H9 (cell line): ENCODE measurements at regions not wholly inside any gene's neighbourhood (a gene's known extent, or its start where the extent isn't known, plus 50 kb on each side); places are given as distances from the start of the nearest gene placed in this dataset.
A peak's percentile ranks its signal among the peaks of the same experiment; 100 is the strongest.

Source experiments
- DNase-seq: peaks from one replicate; pipeline ENCODE4 v3.0.0-alpha.2; 2017
- H2AFZ ChIP-seq: one replicate; pipeline ENCODE4 v1.6.1; 2013; ENCODE audit warnings: mild to moderate bottlenecking, low read length, control low read depth, moderate library complexity
- H2AK5ac ChIP-seq: 2 replicates; pipeline ENCODE4 v1.6.1; 2013; ENCODE audit warnings: low read length, control low read depth, mixed read lengths; ENCODE audit not compliant: insufficient read length
- H2BK120ac ChIP-seq: one replicate; pipeline ENCODE4 v1.6.1; 2013; ENCODE audit warnings: low read depth, mild to moderate bottlenecking, low read length, control low read depth, inconsistent platforms; ENCODE audit not compliant: poor library complexity, severe bottlenecking
- H2BK12ac ChIP-seq: 2 replicates; pipeline ENCODE4 v1.6.1; 2013; ENCODE audit warnings: low read length, control low read depth, mixed read lengths, low read depth; ENCODE audit not compliant: insufficient read length
- H2BK15ac ChIP-seq: 2 replicates; pipeline ENCODE4 v1.6.1; 2013; ENCODE audit warnings: low read depth, low read length, control low read depth
- H2BK20ac ChIP-seq: one replicate; pipeline ENCODE4 v1.6.1; 2013; ENCODE audit warnings: low read depth, mild to moderate bottlenecking, low read length, control low read depth, inconsistent platforms; ENCODE audit not compliant: poor library complexity, severe bottlenecking
- H2BK5ac ChIP-seq: 2 replicates; pipeline ENCODE4 v1.6.1; 2013; ENCODE audit warnings: low read length, control low read depth, mixed read lengths; ENCODE audit not compliant: insufficient read length
- H3K14ac ChIP-seq: 2 replicates; pipeline ENCODE4 v1.6.1; 2013; ENCODE audit warnings: low read length, control low read depth; ENCODE audit not compliant: insufficient read depth
- H3K18ac ChIP-seq: 2 replicates; pipeline ENCODE4 v1.6.1; 2013; ENCODE audit warnings: low read depth, mild to moderate bottlenecking, mixed read lengths, low read length, control low read depth; ENCODE audit not compliant: insufficient read length
- H3K23ac ChIP-seq: 2 replicates; pipeline ENCODE4 v1.6.1; 2013; ENCODE audit warnings: low read length, control low read depth, mixed read lengths, low read depth; ENCODE audit not compliant: insufficient read length
- H3K23me2 ChIP-seq: 2 replicates; pipeline ENCODE4 v1.6.1; 2013; ENCODE audit warnings: low read depth, mild to moderate bottlenecking, mixed read lengths, low read length, control low read depth; ENCODE audit not compliant: insufficient read length, poor library complexity, severe bottlenecking
- H3K27ac ChIP-seq: 2 replicates; pipeline ENCODE4 v1.5.1; 2013; ENCODE audit warnings: low read length, control low read depth, mixed read lengths, low read depth; ENCODE audit not compliant: insufficient read length
- H3K27me3 ChIP-seq: 2 replicates; pipeline ENCODE4 v1.6.1; 2013; ENCODE audit warnings: low read length, control low read depth, inconsistent platforms; ENCODE audit not compliant: insufficient read depth
- H3K4ac ChIP-seq: 2 replicates; pipeline ENCODE4 v1.6.1; 2013; ENCODE audit warnings: low read depth, mild to moderate bottlenecking, control low read depth, inconsistent platforms, low read length, moderate library complexity
- H3K4me1 ChIP-seq: 2 replicates; pipeline ENCODE4 v1.6.1; 2013; ENCODE audit warnings: low read length, control low read depth, inconsistent platforms; ENCODE audit not compliant: insufficient read depth
- H3K4me2 ChIP-seq: 2 replicates; pipeline ENCODE4 v1.6.1; 2013; ENCODE audit warnings: low read length, control low read depth, mixed read lengths; ENCODE audit not compliant: insufficient read length, insufficient read depth
- H3K56ac ChIP-seq: 2 replicates; pipeline ENCODE4 v1.6.1; 2013; ENCODE audit warnings: low read depth, mild to moderate bottlenecking, mixed read lengths, low read length, control low read depth; ENCODE audit not compliant: insufficient read length
- H3K79me1 ChIP-seq: 2 replicates; pipeline ENCODE4 v1.6.1; 2013; ENCODE audit warnings: low read depth, mild to moderate bottlenecking, moderate library complexity, low read length, control low read depth, inconsistent platforms; ENCODE audit not compliant: insufficient read depth, poor library complexity, severe bottlenecking
- H3K79me2 ChIP-seq: 2 replicates; pipeline ENCODE4 v1.6.1; 2013; ENCODE audit warnings: low read length, control low read depth, inconsistent platforms; ENCODE audit not compliant: insufficient read depth
- H3K9ac ChIP-seq: 2 replicates; pipeline ENCODE4 v1.6.1; 2013; ENCODE audit warnings: low read length, control low read depth, mixed read lengths; ENCODE audit not compliant: insufficient read length; ENCODE audit errors: extremely low read depth
- H3K9me3 ChIP-seq: one replicate; pipeline ENCODE4 v1.6.1; 2013; ENCODE audit warnings: low read depth, low read length, inconsistent platforms; ENCODE audit not compliant: control insufficient read depth
- H3T11ph ChIP-seq: one replicate; pipeline ENCODE4 v1.6.1; 2013; ENCODE audit warnings: mild to moderate bottlenecking, low read length, control low read depth, inconsistent platforms
- H4K20me1 ChIP-seq: one replicate; pipeline ENCODE4 v1.6.1; 2013; ENCODE audit not compliant: control insufficient read depth, insufficient read length, insufficient read depth
- H4K5ac ChIP-seq: 2 replicates; pipeline ENCODE4 v1.6.1; 2013; ENCODE audit warnings: low read depth, mild to moderate bottlenecking, mixed read lengths, low read length, control low read depth; ENCODE audit not compliant: insufficient read length
- H4K8ac ChIP-seq: replicated peaks from 2 replicates; pipeline ENCODE4 v1.6.1; 2013; ENCODE audit warnings: low read length, control low read depth, mixed read lengths, low read depth; ENCODE audit not compliant: insufficient read length
- H4K91ac ChIP-seq: 2 replicates; pipeline ENCODE4 v1.6.1; 2013; ENCODE audit warnings: low read depth, mild to moderate bottlenecking, moderate library complexity, mixed read lengths, low read length, control low read depth; ENCODE audit not compliant: insufficient read length
- H3K27ac Mint-ChIP-seq, 3 experiments: 2 replicates in 2 of 3; 3 replicates in 1 of 3; pipeline ENCODE4 v1.8.0; 2020 to 2021; ENCODE audit warnings: mixed read lengths in 3 of 3, mild to moderate bottlenecking in 1 of 3, moderate library complexity in 1 of 3
- H3K27me3 Mint-ChIP-seq: 2 replicates; pipeline ENCODE4 v1.8.0; 2021; ENCODE audit warnings: low read depth, mild to moderate bottlenecking, moderate library complexity, mixed read lengths
- H3K36me3 Mint-ChIP-seq, 3 experiments: 2 replicates in 2 of 3; 3 replicates in 1 of 3; pipeline ENCODE4 v1.8.0; 2020 to 2021; ENCODE audit warnings: low read depth in 3 of 3, mixed read lengths in 3 of 3; ENCODE audit not compliant: insufficient read depth in 1 of 3
- H3K4me1 Mint-ChIP-seq, 2 experiments: 2 replicates each; pipeline ENCODE4 v1.8.0; 2020; ENCODE audit warnings: mixed read lengths in 2 of 2
- H3K4me3 Mint-ChIP-seq, 2 experiments: 2 replicates in 1 of 2; 3 replicates in 1 of 2; pipeline ENCODE4 v1.8.0; 2020 to 2021; ENCODE audit warnings: mild to moderate bottlenecking in 2 of 2, mixed read lengths in 2 of 2, moderate library complexity in 1 of 2
- H3K9me3 Mint-ChIP-seq, 2 experiments: 2 replicates in 1 of 2; 3 replicates in 1 of 2; pipeline ENCODE4 v1.8.0; 2020; ENCODE audit warnings: mild to moderate bottlenecking in 2 of 2, mixed read lengths in 2 of 2, moderate library complexity in 1 of 2
- CTCF ChIP-seq: fragments of 200-600 bp; sonication (generic); conservative IDR thresholded peaks from 3 replicates; pipeline ENCODE4 v1.8.0; 2021; ENCODE audit warnings: antibody characterized with exemption, mild to moderate bottlenecking
- WGBS: extraction: QIAGEN DNeasy Blood & Tissue Kit; methylation state at CpG from one replicate; pipeline ENCODE4 v1.1.7; 2013; ENCODE audit warnings: missing lambda C conversion rate, low lambda C conversion rate, mixed read lengths; ENCODE audit not compliant: insufficient read length; ENCODE audit errors: extremely low coverage; 5-methylcytosine and 5-hydroxymethylcytosine counted together

- WGBS, result no CpG with 5 or more reads among the region's 7 CpGs
- Histone ChIP-seq H3K14ac (no peak overlapping the region), H2BK20ac (no peak overlapping the region), H3K23ac (no peak overlapping the region), H2AK5ac (no peak overlapping the region), H3T11ph (no peak overlapping the region), H2BK5ac (no peak overlapping the region), H3K9ac (no peak overlapping the region), H4K5ac (no peak overlapping the region), H3K23me2 (no peaks in the 10 kb centered on the region), H3K4ac (no peak overlapping the region), H4K91ac (no peak overlapping the region), H3K56ac (no peak overlapping the region), H3K79me1 (no peaks in the 10 kb centered on the region), H2BK15ac (no peak overlapping the region), H3K9me3 (no peaks in the 10 kb centered on the region), H3K27me3 (no peaks in the 10 kb centered on the region), H2BK120ac (no peak overlapping the region), H3K4me1 (no peaks in the 10 kb centered on the region), H3K79me2 (no peaks in the 10 kb centered on the region), H4K20me1 (no peaks in the 10 kb centered on the region), H3K18ac (no peak overlapping the region), H3K4me2 (no peak overlapping the region), H2BK12ac (no peak overlapping the region), H3K27ac (no peak overlapping the region), H4K8ac (no peak overlapping the region), H2AFZ (no peak overlapping the region)
- no peak overlapping the region for H3K27ac Mint-ChIP-seq
- peaks cover 0 to 1% of the 10 kb centered on the region in 2 experiments; a peak in 1 of 5 replicates for H3K9me3 Mint-ChIP-seq
- H3K27me3 Mint-ChIP-seq, result no peaks in the 10 kb centered on the region
- DNase-seq, result no peak
- peaks cover 0 to 1% (median 0%) of the 10 kb centered on the region in 3 experiments; a peak in 1 of 7 replicates for H3K36me3 Mint-ChIP-seq
- peak; percentile 70 for TF ChIP-seq CTCF
- H3K4me3 Mint-ChIP-seq, result no peak overlapping the region
- H3K4me1 Mint-ChIP-seq, result peaks cover 33 to 37% of the 10 kb centered on the region in 2 experiments
Measured at GRCh38 chr16:6360641-6361040, 972.0 kb upstream of the RBFOX1 start.
